ENCODE measurements at regions not wholly inside any gene's neighbourhood (a gene's known extent, or its start where the extent isn't known, plus 50 kb on each side); places are given as distances from the start of the nearest gene placed in this dataset.

GRCh38 chr14:21880918-21881317, 207.3 kb upstream of the OR4E1 start:
- intact Hi-C loops (cut with DNase I), result no loop called here
- no peak overlapping the region for H3K27ac ChIP-seq
- no peaks in the 10 kb centered on the region for H3K27me3 ChIP-seq
- 61 to 71% (median 63%) methylated on average over 3 of the region's 3 CpGs for WGBS, 4 donors
- H3K4me1 ChIP-seq (replicated peaks in 1 of 2), result no peaks in the 10 kb centered on the region
- no peaks in the 10 kb centered on the region for H3K36me3 ChIP-seq (replicated peaks in 1 of 2)
- TF ChIP-seq, protein P1, sequence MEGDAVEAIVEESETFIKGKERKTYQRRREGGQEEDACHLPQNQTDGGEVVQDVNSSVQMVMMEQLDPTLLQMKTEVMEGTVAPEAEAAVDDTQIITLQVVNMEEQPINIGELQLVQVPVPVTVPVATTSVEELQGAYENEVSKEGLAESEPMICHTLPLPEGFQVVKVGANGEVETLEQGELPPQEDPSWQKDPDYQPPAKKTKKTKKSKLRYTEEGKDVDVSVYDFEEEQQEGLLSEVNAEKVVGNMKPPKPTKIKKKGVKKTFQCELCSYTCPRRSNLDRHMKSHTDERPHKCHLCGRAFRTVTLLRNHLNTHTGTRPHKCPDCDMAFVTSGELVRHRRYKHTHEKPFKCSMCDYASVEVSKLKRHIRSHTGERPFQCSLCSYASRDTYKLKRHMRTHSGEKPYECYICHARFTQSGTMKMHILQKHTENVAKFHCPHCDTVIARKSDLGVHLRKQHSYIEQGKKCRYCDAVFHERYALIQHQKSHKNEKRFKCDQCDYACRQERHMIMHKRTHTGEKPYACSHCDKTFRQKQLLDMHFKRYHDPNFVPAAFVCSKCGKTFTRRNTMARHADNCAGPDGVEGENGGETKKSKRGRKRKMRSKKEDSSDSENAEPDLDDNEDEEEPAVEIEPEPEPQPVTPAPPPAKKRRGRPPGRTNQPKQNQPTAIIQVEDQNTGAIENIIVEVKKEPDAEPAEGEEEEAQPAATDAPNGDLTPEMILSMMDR (IDR thresholded peaks at IDR 0.05), result no peak
- no peak for TF ChIP-seq POLR2A (IDR thresholded peaks at IDR 0.05)
- H3K4me3 ChIP-seq, result no peak overlapping the region
- no peaks in the 10 kb centered on the region for H3K9me3 ChIP-seq (replicated peaks in 1 of 3)
- no peak for DNase-seq

DNA sequence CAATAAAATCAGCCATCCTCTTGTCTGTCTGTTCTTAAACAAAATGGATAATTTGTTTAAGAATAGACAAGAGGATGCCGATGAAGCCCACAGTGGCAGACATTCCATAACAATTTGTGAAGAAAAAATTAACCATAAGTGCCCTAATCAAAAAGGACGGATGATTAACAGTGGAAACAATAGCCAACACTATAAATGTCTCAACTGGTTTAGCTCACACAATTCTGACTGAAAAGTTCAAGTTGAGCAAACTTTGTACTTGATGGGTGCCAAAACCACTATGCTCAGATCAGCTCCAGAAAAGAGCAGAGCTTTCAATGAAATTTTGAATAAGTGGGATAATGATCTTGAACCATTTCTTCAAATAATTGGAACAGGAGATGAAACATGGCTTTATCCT, 202.2 kb upstream of the OR4E1 start:
- no peak overlapping the region for H3K4me3 ChIP-seq
- H3K9me3 ChIP-seq (replicated peaks in 1 of 3), result no peaks in the 10 kb centered on the region
- DNase-seq, result no peak
- WGBS, 4 donors, result 64 to 80% (median 66%) methylated on average over 2 of the region's 2 CpGs
- no peaks in the 10 kb centered on the region for H3K36me3 ChIP-seq (replicated peaks in 1 of 2)
- no peaks in the 10 kb centered on the region for H3K27me3 ChIP-seq
- intact Hi-C loops (cut with DNase I), result no loop called here
- no peaks in the 10 kb centered on the region for H3K4me1 ChIP-seq (replicated peaks in 1 of 2)
- no peak overlapping the region for H3K27ac ChIP-seq
- no peak for TF ChIP-seq POLR2A (IDR thresholded peaks at IDR 0.05)
- TF ChIP-seq, protein P1 (IDR thresholded peaks at IDR 0.05), result no peak

DNA sequence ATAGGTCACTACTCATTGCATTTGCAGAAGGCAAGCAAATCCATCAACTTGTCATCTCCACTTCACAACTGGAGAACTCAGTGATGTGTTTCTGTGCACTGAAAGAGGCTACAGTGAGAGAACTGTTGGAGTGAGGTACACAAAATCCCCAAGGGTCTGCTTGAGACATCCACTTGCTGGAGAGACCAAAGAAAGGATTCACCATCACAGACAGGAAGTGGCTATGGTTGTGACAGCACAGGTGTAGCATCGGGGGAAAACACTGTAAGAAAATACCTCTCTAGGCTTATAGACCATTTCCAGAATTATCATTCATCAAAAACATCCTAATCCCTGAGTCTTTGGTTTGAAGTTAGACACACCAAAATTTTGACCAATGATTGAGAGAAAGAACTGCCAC, 201.3 kb upstream of the OR4E1 start:
- WGBS, 4 donors, result 52 to 64% (median 55%) methylated on average over 1 of the region's 1 CpG
- intact Hi-C loops (cut with DNase I), result no loop called here

GRCh38 chr14:21874167-21874566, 200.5 kb upstream of the OR4E1 start:
- Histone ChIP-seq H3K9me3 (replicated peaks in 1 of 3) (no peaks in the 10 kb centered on the region), H3K36me3 (replicated peaks in 1 of 2) (no peaks in the 10 kb centered on the region), H3K4me3 (no peak overlapping the region), H3K4me1 (replicated peaks in 1 of 2) (no peaks in the 10 kb centered on the region), H3K27me3 (no peaks in the 10 kb centered on the region), H3K27ac (no peak overlapping the region)
- intact Hi-C loops (cut with DNase I), result no loop called here
- 36 to 57% (median 46%) methylated on average over 3 of the region's 3 CpGs for WGBS, 4 donors
- TF ChIP-seq POLR2A (IDR thresholded peaks at IDR 0.05), result no peak
- TF ChIP-seq, protein P1 (IDR thresholded peaks at IDR 0.05), result no peak
- DNase-seq, result no peak

More for the DNA sequence above, 201.3 kb upstream of the OR4E1 start:
- DNase-seq, result no peak
- Histone ChIP-seq H3K4me1 (replicated peaks in 1 of 2) (no peaks in the 10 kb centered on the region), H3K36me3 (replicated peaks in 1 of 2) (no peaks in the 10 kb centered on the region), H3K4me3 (no peak overlapping the region), H3K27me3 (no peaks in the 10 kb centered on the region), H3K9me3 (replicated peaks in 1 of 3) (no peaks in the 10 kb centered on the region), H3K27ac (no peak overlapping the region)
- TF ChIP-seq, protein P1 (IDR thresholded peaks at IDR 0.05), result no peak
- no peak for TF ChIP-seq POLR2A (IDR thresholded peaks at IDR 0.05)

Data from adrenal gland (tissue), 9 donors.